GM18511 (cell line): ENCODE measurements at regions not wholly inside any gene's neighbourhood (a gene's known extent, or its start where the extent isn't known, plus 50 kb on each side); places are given as distances from the start of the nearest gene placed in this dataset.
"Not testable (repeated sequence)": the region's sequence is repeated elsewhere in the genome, so short reads cannot be mapped to it uniquely, and the experiment has no call there.

Experiments
- ATAC-seq: cut with Tn5 transposase; IDR thresholded peaks from one replicate; pipeline ENCODE4 v1.9.1; 2021; ENCODE audit warnings: mild to moderate bottlenecking, moderate library complexity; ENCODE audit not compliant: unreplicated experiment

DNA sequence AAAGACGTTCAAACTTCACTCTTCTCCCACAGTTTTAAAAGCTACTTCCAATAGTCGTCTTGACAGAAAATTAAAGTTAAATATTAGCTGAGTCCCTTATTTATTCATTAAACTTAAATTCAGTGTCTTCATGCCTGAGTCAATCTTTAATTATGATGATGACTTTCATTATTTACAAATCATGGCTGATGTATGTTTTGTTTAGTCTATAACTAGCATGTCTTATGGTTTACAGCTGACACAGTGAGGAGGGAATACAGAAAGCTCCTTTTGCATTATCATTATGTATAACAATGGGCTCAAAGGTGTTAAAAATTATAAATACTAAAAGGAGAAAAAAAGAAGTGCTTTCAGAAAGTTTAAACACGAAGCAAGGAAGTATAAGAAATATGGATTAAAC lies 1333.1 kb downstream of the CDH8 start:
- no peak for ATAC-seq

DNA sequence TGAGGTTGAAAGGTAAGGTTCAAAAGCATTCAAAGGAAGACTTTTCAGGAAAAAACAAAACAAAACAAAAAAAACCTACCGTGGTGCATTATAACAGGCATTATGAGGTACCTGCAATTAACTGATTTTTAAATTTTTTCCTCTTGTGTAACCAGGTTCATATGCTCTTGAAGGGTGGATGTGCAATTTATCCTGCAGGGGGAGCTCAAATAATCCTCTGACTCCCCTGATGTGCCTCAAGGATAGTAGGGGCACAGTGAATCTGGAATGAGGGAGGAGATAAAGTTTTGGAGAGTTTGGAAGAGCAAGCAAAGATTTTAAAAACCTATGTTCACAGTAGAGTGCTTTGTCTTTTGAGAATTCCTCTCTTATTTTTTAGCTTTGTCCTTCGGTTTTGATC lies 1349.4 kb downstream of the CDH8 start:
- no peak for ATAC-seq

DNA sequence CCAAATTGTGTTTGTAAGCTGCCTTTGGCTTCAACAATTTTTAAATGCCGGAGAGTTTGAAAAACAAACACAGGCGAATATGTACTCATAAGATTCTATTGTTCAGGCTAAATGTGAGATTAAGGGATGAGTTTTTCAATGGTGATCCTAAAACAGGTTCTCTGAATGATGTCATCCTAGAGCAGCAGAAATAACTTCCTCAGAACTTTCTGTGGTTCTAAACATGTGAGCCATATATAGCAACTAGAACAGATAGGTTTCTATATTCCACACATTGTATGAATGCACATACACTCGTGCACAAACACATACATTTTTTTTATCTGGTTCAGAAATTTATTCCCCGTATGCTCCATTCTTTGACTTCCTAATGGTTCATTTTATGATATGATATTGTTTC lies 1352.2 kb downstream of the CDH8 start:
- no peak for ATAC-seq

DNA sequence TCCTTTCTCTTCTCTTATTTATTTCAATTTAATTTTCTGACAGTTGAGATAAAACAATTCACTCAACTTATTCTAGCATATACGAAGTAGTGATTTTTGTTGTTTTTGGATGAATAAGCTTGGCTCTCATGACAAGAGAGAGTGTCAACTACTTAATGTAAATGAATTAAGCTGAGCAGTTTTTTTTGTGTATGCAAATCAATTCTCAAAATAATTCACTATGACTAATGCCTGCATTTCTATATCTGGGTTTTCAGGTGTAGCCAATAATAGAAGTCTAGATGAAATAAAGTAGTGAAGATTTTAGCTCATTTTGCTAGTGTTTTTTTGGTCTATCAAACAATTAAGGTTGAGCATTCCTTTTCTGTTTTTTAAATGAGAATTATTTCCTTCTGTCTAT lies 1354.0 kb downstream of the CDH8 start:
- ATAC-seq, result no peak

DNA sequence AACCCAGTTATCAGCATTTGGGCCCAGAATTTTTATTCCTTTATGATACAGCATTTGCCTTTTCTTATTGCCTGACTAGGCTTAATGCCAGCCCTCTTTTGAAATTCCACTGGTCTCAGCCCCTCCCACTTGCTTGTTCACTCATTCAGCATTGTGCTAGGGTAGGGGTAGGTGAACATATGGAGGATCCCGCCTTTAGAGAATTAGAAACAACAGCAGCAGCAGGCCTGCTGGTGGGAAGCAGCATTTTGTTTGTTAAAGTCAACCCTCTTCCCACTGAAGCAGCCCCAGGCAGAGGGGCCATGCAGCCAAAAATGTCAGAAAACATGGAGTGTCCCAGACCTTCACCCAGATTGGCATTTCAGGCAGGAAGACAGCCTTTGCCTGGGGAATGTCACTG lies 1355.2 kb downstream of the CDH8 start:
- no peak for ATAC-seq

DNA sequence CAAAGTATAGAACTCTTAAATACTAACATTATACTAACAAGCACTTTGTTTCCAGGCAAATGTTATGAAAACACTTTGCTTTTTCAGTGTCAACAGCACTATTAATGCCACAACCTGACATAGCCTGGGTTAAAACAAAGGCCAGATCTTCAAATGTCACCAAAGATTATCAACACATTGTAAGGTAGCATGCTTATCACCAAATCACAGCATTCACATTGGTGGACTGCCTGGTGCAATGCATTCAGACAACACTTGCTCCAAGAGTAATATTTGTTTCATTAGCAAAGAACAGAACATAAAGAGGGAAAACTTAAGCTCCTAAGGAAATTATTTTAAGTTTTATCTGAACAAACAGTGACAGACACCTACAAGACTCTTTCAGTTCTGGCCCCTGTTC lies 1361.2 kb downstream of the CDH8 start:
- ATAC-seq, result no peak

DNA sequence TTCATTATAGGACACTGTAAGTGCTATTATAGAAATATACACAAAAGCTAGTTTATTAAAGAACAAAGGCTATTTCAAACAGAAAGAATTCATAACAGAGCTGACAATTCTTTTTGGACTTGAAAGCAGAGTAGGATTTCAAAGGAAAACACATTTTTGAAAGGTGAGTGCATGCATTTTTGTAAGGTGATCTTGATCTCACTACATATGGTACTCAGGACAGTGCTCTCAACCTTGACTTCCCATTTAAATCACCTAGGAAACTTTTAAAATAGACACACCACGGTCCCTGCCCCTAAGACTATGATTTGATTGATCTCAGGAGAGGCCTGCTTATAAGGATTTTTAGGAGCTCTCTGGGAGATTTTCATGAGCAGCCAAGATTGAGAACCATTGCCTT lies 1362.0 kb downstream of the CDH8 start:
- no peak for ATAC-seq

DNA sequence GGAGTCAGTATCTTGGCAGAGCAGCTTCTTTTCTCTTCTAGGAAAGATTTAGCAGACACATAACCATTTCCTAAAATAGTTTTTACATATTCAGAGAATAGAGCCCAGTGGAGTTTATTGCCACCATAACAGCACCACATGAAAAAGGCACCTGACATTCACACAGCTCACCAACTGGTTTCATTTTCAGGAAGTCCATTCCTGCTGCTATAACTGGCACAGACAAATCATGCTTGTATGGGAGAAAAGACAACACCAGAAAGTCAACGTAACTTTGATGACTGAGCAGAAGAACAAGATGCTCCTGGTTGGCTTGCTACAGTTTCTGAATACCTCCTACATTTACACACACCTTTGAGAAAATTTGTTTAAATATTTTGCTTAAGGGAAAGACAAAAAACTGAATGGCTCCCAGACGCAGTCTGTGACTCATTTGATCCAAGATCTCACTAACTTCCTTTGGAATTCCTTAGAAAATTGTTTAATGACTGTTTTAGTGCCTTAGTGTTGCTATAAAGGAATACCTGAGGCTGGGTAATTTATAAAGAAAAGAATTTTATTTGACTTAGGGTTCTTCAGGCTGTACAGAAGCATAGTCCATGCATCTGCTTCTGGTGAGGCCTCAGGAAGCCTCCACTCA lies 1380.6 kb downstream of the CDH8 start:
- no peak for ATAC-seq

DNA sequence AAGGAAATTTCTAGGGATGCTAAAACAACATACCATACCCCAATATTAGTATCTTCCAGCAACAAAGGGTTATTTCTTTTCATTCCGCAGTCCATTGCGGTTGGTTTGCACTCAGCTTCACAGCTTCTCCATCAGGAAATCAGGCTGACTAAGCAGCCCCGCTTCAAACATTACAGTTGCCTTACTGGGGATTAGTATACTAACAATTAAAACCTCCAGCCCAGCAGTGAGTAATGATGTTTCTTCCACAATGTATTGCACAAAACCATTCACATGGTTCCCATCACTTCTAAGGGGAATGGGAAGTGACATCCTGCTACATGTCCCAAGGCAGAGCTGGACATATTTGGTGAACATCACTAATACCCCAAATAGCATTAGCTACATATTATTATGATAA lies 1384.9 kb downstream of the CDH8 start:
- no peak for ATAC-seq

DNA sequence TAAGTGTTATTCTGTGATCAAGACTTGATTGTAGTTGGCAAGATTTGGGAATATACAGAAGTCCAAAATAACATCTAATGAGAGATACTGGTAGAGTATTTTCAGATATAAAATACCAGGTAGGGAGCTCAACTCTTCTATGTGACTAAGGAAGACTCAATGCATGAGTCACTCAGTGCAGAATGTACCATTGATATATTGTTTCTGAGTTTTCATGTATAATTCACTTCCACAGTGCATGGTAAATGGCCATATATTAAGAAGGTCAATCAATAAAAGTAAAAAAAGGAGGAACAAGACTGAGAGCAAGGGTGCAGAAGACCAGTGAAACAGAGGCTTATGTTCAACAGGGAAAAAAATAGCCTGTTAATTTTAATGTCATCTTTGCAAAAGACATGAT lies 1387.9 kb downstream of the CDH8 start:
- no peak for ATAC-seq

DNA sequence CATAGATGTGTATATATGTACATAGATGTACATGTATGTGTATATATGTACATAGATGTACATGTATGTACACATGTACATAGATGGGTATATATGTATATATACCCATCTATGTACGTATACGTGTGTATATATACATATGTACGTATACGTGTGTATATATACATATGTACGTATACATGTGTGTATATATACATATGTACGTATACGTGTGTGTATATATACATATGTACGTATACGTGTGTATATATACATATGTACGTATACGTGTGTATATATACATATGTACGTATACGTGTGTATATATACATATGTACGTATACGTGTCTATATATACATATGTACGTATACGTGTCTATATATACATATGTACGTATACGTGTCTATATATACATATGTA lies 1388.8 kb downstream of the CDH8 start:
- ATAC-seq, result not testable (repeated sequence)

DNA sequence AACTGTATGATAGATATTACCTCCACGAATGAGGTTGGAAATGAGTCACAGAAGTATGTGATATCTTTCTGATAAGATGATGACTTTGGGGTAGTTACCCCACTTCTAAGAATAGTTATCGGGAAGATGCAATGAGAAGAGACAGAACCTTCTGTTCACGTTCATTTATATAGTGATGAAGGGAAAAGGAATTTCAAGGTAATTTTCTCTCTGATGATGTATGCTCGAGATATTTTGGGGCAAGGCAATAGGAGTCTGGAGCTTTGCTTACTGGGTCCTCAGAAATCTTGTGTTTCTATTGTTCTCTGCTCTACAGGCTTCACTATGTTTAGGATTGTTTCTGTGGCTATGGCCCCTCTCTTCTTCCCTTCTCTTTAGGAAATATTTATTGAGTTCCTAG lies 1389.6 kb downstream of the CDH8 start:
- ATAC-seq, result no peak

DNA sequence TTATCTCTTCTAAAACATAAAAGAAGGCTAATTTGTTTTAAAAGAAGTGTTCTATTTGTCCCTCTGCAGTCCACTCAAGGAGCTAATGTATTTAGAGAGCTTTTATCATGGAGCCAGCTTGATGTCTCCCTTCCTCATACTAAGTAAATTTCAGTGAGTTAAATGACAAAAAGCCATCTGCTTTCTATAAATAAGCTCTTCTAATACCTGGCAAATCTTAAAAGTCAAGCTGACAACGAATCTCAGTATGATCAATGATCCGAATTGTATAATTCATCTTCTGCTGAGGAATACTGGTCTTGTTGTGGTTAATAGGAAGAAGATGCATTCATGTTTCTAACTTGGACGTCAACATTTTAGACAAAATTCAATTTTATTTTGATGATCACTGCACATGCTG lies 1390.7 kb downstream of the CDH8 start:
- ATAC-seq, result no peak

DNA sequence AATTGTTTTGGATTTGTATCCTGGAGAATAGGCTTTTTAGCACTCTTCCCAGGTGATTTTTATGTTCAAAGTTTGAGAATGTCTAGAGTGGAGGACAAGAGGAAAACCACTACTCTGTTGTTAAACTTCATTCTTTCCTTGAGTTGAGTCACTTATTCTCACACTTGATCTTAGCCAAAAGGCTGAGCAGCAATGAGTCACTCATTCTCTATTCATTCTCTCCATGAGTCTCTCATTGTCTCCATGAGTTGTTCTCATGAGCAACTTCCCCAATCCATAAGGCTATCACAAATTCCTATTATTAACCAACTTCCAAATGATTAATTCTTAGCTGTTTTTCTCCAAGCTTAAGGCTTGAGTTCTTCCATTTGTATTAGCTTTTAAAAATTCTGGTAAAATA lies 1393.3 kb downstream of the CDH8 start:
- no peak for ATAC-seq

DNA sequence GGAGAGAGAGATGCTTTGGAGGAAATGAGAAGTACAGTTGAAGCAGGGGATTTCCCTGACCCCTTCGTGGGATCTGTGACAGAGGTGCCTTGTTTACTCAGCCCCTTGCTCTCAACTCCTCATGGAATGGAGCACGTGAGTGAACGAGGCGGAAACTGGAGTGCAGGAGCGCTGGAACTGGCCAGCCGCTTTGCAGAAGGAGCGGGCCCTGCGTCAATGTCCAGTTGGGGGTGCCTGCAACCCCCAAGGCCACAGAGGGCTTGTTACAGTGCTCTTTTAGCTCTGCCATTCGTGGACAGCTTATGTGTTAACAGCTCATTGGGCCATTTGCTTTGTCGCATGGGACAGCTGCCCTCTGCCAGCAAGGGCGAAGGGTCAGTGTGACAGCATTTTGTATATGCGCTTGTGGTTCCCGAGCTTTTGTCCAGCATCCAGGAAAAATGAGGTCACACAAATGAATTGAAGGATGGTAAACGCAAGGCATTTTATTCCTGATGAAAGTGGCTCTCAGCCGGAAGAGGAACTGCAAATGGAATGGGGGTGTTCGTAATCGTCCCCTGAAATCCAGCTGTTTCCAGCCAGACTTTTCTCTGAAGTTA lies 1395.1 kb downstream of the CDH8 start:
- ATAC-seq, result no peak

DNA sequence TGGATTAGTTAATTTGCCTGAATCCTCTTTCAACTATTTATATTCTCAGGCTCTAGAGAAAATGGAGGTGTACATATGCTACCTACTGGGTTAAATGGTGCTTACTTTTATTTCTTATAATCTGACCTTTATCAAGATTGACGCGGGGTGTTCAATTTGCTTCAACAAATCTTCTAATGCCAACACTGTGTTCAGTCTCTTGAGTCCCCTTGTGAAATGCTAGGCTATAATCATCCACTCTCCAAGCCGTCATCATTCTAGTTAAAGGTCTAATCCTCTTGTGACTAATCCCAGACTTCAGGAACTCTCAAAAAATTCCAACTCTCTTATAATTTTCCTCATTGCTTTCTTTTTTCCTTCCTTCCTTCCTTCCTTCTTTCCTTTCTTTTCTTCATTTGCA lies 1396.2 kb downstream of the CDH8 start:
- no peak for ATAC-seq

DNA sequence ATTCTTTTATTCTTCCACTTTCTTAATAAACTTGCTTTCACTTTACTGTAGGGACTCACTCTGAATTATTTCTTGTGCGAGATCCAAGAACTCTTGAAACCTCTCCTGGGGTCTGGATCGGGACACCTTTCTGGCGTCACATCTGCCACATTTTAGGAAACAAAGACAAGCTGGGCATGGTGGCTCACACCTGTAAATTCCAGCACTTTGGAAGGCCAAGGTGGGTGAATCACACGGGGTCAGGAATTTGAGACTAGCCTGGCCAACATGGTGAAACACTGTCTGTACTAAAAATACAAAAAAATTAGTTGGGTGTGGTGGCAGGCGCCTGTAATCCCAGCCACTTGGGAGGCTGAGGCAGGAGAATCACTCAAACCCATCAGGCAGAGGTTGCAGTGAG lies 1399.6 kb downstream of the CDH8 start:
- ATAC-seq, result not testable (repeated sequence)

DNA sequence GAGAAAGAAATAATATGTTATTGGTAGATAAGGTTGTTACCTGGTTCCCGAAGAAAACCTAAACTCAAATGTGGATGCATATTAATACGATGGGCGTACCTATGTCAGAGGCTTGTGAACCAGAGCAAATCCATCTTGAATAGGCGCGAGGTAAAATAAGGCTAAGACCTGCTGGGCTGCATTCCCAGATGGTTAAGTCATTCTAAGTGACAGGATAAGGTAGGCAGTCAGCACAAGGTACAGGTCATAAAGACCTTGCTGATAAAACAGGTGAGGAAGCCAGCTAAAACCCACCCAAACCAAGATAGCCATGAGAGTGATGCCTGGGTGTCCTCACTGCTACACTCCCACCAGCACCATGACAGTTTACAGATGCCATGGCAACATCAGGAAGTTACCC lies 1400.1 kb downstream of the CDH8 start:
- no peak for ATAC-seq

DNA sequence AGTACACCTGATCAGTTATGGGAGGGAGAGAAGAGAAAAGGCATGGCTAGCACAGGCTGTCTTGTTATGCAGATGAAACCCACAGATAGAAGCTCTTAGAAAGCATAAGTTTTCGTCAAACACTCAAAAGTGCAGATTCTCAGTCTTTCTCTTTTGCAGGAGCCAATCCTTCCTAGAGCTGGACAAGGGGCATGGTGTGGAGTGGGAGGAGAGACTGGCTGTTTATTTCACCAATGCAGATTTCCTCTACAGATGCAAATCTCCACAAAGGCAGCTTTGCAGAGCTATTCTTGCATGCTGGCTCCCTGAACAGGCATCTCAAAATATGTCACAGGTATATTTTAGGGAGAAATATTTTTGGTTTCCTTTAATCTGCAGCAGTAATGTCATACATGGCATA lies 1400.7 kb downstream of the CDH8 start:
- no peak for ATAC-seq

DNA sequence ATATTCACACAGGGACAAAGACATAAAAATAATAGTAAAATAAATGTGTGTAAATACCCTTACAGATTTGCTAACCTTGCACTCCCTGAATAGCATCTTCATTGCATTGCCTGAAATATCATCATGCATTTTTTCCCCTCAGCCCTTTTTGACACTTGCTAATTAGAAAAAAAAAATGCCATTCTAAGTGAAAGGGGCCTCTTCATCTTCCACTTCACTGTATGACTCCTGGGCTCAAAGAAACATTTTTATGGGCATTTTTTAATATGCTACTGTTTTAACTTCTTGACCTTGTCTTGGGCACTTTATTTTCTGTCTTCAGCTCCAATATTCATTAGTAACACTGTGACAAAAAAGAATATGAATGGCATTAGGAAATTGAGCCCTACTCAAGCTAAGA lies 1424.4 kb downstream of the CDH8 start:
- no peak for ATAC-seq

DNA sequence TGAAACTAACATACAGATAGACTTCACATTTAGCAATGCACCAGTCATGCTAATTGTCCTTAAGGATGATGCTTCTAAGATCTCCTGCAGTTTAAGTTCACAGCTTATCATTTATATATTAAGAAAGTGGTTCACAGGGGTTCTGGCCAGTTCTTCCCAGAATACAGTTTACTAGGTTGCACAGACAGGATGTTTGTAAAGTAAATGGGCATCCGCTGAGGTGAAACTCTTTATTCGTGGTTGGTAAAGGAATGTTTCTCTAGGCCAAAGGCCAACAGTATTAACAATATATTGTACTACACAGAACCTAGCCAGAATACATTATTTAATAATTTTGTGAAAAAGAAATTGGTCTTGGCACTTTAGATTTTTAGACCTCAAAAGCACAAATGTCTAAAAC lies 1427.3 kb downstream of the CDH8 start:
- ATAC-seq, result no peak

DNA sequence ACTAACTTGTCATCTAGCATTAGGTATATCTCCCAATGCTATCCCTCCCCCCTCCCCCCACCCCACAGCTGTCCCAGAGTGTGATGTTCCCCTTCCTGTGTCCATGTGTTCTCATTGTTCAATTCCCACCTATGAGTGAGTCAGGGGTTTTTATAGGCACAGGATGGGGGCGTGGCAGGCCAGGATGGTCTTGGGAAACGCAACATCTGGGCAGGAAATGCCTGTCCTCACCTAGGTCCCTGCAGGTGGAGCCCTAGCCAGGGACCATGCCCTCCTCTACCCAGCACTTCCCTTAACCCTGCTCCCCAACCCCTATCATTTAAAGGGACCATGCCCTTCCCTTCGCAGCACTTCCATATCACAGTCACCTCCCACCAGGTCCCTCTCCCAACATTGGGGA lies 1430.6 kb downstream of the CDH8 start:
- ATAC-seq, result not testable (repeated sequence)

DNA sequence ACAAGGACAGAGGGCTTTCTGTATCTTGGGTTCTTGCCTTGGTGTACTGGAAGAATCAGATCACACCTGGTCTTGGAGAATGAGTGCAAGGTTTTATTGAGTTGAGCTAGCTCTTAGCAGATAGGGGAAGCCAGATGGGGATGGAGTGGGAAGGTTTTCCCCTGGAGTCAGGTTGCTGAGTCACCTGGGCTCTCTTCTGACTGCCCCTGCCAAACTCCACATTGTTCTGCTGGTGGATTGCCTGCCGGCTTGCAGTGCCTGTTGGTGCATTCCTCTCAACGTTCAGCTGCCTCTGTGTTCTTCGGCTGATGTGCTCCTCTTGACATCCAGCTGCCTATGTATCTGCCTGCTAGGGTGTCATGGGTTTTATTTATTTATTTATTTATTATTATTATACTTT lies 1431.1 kb downstream of the CDH8 start:
- no peak for ATAC-seq
